ENCODE measurements at regions not wholly inside any gene's neighbourhood (a gene's known extent, or its start where the extent isn't known, plus 50 kb on each side); places are given as distances from the start of the nearest gene placed in this dataset.

DNA sequence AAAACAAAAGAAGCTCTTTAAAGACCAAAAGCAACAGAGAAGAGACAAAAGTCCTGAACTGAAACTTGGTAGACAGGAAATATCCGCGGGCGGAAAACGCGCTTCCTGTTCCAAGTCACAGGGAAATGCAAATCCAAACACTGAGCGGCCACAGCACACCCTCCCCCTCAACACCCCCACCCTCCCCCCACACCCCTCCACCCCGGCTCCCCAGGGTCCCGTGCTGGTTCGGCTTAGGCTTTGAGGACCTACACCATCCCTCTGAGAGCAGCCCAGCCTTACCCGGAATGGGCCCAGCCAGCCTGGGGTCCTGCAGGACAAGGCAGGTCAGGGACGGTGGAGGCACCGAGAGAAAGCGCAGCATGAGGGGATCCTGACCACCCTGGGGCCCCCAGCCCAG, 160.4 kb downstream of the BRD1 start:
- H2AFZ ChIP-seq (ENCODE audit: low read depth, low read length, poor library complexity, severe bottlenecking) = no peak overlapping the region
- H3K36me3 ChIP-seq (ENCODE audit: control insufficient read depth in 1 of 2, insufficient read depth in 2 of 2, low read length in 2 of 2) = no peaks in the 10 kb centered on the region
- ATAC-seq = no peak
- ChIA-PET POLR2A (no interaction called here), CTCF (no interaction called here), RAD21 (ENCODE audit: low non-redundant PET in 1 of 2, low total read pairs in 2 of 2, uncharacterized antibody in 2 of 2, unreplicated experiment in 2 of 2) (no interaction called here)
- intact Hi-C loops (cut with micrococcal nuclease) = no loop called here
- no peaks in the 10 kb centered on the region for H3K4me1 ChIP-seq (ENCODE audit: control insufficient read depth in 1 of 2, insufficient read depth in 2 of 2, low read length in 2 of 2)
- H3K4me2 ChIP-seq (ENCODE audit: low read length) = no peak overlapping the region
- no peak overlapping the region for H3K4me3 ChIP-seq (replicated peaks in 1 of 2; ENCODE audit: low read depth in 1 of 2, low read length in 2 of 2)
- DNase-seq (ENCODE audit: low read depth, low spot score) = no peak
- H3K9ac ChIP-seq (ENCODE audit: low read length) = no peak overlapping the region
- TF ChIP-seq SIN3A (IDR thresholded peaks at IDR 0.05; ENCODE audit: low read depth) = no peak
- TF ChIP-seq POLR2A (IDR thresholded peaks at IDR 0.05; ENCODE audit: borderline replicate concordance, extremely low read depth, insufficient read depth, insufficient read length) = no peak
- no peak for TF ChIP-seq POLR2AphosphoS5 (IDR thresholded peaks at IDR 0.05; ENCODE audit: low read depth, low read length)
- no peak for TF ChIP-seq CBX3 (IDR thresholded peaks at IDR 0.05; ENCODE audit: low read depth)
- TF ChIP-seq ZNF274 (IDR thresholded peaks at IDR 0.05; ENCODE audit: low read depth, low read length) = no peak
- TF ChIP-seq, protein P1, sequence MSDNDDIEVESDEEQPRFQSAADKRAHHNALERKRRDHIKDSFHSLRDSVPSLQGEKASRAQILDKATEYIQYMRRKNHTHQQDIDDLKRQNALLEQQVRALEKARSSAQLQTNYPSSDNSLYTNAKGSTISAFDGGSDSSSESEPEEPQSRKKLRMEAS (IDR thresholded peaks at IDR 0.05) = no peak
- TF ChIP-seq YY1 (IDR thresholded peaks at IDR 0.05; ENCODE audit: extremely low read depth, insufficient replicate concordance, low read depth, low read length) = no peak
- TF ChIP-seq, protein P2, sequence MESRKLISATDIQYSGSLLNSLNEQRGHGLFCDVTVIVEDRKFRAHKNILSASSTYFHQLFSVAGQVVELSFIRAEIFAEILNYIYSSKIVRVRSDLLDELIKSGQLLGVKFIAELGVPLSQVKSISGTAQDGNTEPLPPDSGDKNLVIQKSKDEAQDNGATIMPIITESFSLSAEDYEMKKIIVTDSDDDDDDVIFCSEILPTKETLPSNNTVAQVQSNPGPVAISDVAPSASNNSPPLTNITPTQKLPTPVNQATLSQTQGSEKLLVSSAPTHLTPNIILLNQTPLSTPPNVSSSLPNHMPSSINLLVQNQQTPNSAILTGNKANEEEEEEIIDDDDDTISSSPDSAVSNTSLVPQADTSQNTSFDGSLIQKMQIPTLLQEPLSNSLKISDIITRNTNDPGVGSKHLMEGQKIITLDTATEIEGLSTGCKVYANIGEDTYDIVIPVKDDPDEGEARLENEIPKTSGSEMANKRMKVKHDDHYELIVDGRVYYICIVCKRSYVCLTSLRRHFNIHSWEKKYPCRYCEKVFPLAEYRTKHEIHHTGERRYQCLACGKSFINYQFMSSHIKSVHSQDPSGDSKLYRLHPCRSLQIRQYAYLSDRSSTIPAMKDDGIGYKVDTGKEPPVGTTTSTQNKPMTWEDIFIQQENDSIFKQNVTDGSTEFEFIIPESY (IDR thresholded peaks at IDR 0.05; ENCODE audit: extremely low read depth, insufficient replicate concordance, low read length) = no peak
- TF ChIP-seq EZH2phosphoT487 (IDR thresholded peaks at IDR 0.05; ENCODE audit: borderline replicate concordance) = no peak
- no peak for TF ChIP-seq JUND (IDR thresholded peaks at IDR 0.05)
- TF ChIP-seq EGR1 (IDR thresholded peaks at IDR 0.05; ENCODE audit: low read depth) = no peak
- no peak for TF ChIP-seq ZFX (IDR thresholded peaks at IDR 0.05)
- TF ChIP-seq, protein P3, sequence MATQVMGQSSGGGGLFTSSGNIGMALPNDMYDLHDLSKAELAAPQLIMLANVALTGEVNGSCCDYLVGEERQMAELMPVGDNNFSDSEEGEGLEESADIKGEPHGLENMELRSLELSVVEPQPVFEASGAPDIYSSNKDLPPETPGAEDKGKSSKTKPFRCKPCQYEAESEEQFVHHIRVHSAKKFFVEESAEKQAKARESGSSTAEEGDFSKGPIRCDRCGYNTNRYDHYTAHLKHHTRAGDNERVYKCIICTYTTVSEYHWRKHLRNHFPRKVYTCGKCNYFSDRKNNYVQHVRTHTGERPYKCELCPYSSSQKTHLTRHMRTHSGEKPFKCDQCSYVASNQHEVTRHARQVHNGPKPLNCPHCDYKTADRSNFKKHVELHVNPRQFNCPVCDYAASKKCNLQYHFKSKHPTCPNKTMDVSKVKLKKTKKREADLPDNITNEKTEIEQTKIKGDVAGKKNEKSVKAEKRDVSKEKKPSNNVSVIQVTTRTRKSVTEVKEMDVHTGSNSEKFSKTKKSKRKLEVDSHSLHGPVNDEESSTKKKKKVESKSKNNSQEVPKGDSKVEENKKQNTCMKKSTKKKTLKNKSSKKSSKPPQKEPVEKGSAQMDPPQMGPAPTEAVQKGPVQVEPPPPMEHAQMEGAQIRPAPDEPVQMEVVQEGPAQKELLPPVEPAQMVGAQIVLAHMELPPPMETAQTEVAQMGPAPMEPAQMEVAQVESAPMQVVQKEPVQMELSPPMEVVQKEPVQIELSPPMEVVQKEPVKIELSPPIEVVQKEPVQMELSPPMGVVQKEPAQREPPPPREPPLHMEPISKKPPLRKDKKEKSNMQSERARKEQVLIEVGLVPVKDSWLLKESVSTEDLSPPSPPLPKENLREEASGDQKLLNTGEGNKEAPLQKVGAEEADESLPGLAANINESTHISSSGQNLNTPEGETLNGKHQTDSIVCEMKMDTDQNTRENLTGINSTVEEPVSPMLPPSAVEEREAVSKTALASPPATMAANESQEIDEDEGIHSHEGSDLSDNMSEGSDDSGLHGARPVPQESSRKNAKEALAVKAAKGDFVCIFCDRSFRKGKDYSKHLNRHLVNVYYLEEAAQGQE (IDR thresholded peaks at IDR 0.05; ENCODE audit: low read depth) = no peak
- TF ChIP-seq RAD21 (IDR thresholded peaks at IDR 0.05; ENCODE audit: low read depth) = no peak
- TF ChIP-seq EZH2 (IDR thresholded peaks at IDR 0.05) = no peak
- TF ChIP-seq ELF1 (IDR thresholded peaks at IDR 0.05; ENCODE audit: borderline replicate concordance, low read depth) = no peak
- TF ChIP-seq, protein P4, sequence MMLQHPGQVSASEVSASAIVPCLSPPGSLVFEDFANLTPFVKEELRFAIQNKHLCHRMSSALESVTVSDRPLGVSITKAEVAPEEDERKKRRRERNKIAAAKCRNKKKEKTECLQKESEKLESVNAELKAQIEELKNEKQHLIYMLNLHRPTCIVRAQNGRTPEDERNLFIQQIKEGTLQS (IDR thresholded peaks at IDR 0.05) = no peak
- no peak overlapping the region for H3K27ac ChIP-seq (ENCODE audit: low read depth, low read length)
- H3K9me2 ChIP-seq (ENCODE audit: insufficient read depth) = no peaks in the 10 kb centered on the region
- BruUV-seq (replicated peaks) = no TSS peak
- no peaks in the 10 kb centered on the region for H4K20me1 ChIP-seq (ENCODE audit: insufficient read depth)
- H3K79me2 ChIP-seq (ENCODE audit: insufficient read depth, low read length) = no peaks in the 10 kb centered on the region
- 0 out of 2 replicates have a peak, but pooled peaks cover 13% of the 10 kb centered on the region for H3K27me3 ChIP-seq (ENCODE audit: insufficient read depth, low read length)
- no peaks in the 10 kb centered on the region for H3K9me3 ChIP-seq (ENCODE audit: control insufficient read depth in 1 of 2, insufficient read depth in 1 of 2, low read depth in 1 of 2, low read length in 2 of 2)
